HG02885 (cell line): ENCODE measurements at regions not wholly inside any gene's neighbourhood (a gene's known extent, or its start where the extent isn't known, plus 50 kb on each side); places are given as distances from the start of the nearest gene placed in this dataset.
"Not testable (repeated sequence)": the region's sequence is repeated elsewhere in the genome, so short reads cannot be mapped to it uniquely, and the experiment has no call there.

Experiments used
- ATAC-seq: cut with Tn5 transposase; IDR thresholded peaks from one replicate; pipeline ENCODE4 v1.9.1; 2021; ENCODE audit warnings: mild to moderate bottlenecking; ENCODE audit not compliant: unreplicated experiment, poor library complexity

- no peak for ATAC-seq
Measured at GRCh38 chr16:6777624-6778023, 555.0 kb upstream of the RBFOX1 start.

- ATAC-seq: no peak
Measured at GRCh38 chr16:6775712-6776111, 556.9 kb upstream of the RBFOX1 start.

DNA sequence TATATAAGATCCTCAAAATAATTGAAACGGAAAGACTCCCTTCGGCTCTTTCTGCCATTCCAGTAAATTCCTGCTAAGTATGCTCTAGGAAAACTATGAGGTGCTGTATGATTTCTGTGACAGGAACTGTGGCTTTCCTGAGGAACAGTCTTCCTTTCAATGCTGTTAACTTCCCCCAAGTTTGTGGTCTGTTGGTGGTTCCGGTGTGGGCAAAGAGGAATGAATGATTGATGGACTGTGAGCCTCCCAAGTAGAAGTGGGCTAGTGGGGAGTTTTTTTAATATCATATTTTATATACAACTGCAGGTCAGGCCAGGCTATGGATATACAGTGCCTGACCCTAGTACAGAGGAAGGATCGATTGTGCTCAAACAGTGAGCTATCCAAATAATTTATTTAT lies 560.7 kb upstream of the RBFOX1 start:
- no peak for ATAC-seq

GRCh38 chr16:6753553-6753952 lies 579.1 kb upstream of the RBFOX1 start:
- ATAC-seq: no peak

GRCh38 chr16:6751191-6751590 lies 581.5 kb upstream of the RBFOX1 start:
- no peak for ATAC-seq

DNA sequence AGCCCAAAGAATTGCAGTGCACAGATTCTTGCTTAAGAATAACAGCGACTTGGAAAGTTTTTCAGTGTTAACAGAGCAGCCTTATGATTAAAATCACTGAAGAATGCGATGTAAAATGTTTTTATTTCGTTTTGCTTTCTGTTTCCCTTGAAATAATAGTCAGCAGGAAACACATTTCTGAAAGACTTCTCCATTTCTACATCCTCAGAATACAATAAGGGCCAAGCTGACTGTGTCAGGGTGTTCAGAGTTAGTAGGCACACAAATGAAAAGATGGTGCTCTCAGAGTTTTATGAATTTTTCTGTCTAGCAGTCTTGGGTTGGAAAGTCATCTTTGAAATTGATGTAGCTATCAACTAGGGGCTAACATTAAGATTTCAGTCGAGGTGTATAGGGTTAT lies 582.9 kb upstream of the RBFOX1 start:
- ATAC-seq: no peak

- not testable (repeated sequence) for ATAC-seq
Measured at GRCh38 chr16:6736302-6736701, 596.3 kb upstream of the RBFOX1 start.

- ATAC-seq: no peak
Measured at GRCh38 chr16:6735631-6736030, 597.0 kb upstream of the RBFOX1 start.

GRCh38 chr16:6732166-6732565 lies 600.5 kb upstream of the RBFOX1 start:
- no peak for ATAC-seq

DNA sequence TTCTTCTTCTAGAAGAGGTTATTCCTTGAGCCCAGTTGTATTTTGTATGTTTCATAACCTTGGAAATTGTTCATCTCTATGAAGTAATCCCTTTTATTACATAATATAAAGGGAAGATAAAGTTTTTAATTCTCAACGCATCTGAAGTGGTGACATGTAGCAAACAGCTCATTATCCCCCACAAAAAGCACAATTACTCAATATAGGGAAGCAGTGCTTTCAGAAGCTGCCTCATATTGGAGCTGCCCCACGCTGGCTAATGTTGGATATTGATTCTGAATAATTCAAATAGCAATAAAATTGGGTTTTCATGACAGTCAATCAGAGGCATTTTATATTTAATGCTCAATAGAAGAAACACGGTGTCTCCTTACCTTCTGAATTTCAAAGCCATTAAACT lies 604.3 kb upstream of the RBFOX1 start:
- no peak for ATAC-seq

- no peak for ATAC-seq
Measured at GRCh38 chr16:6726621-6727020, 606.0 kb upstream of the RBFOX1 start.

DNA sequence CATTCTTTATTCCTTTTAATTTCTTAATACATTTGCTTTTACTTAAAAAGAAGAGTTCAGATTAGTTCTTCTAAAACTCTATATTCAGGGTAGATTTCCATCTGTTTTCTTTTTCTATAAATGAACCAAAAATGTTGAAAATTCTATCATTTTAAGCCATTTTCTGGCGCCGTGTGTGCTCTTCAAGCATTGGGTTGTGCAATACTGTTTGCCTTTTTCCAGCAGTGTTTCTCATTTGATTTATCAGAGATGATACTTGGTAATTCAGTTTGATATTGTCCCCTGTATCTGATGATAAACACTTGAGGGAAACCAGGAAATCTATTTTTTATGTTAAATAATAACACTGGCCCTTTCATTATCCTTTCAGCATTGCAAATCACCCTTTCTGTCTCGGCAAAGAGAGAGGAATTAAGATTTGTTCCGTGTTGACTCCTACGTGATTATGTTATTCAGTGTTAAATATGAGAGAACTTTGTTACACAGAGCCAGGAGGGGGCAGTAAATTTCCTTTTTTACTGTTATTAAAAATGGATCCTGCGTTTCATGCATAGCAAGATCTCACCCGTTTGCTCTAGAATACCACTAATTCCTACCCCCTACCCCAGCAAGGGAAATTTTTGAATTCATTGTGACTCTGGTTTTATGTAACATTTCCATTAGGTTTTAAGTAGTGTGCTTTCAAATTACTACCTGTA lies 606.9 kb upstream of the RBFOX1 start:
- ATAC-seq: no peak

GRCh38 chr16:6725206-6725605 lies 607.4 kb upstream of the RBFOX1 start:
- ATAC-seq: not testable (repeated sequence)

- no peak for ATAC-seq
Measured at GRCh38 chr16:6722786-6723185, 609.9 kb upstream of the RBFOX1 start.

DNA sequence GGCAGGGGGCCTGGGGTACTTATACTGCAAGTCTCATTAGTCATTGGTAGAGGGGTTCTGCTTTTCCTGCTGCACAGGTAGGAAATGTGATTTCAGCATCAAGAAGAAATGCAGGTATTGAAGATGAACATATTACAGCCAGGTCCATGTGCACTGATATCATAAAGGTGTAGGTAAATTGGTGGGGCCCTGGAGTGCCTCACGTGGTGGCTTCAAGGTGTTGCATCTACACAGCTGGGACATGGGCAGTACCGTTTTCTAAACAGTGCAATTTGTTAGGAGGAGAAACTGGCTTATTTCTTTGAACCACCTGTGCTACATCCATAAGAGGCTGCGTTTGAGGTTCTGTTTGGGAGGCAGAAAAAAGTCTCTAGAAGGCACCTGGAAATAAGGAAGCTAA lies 618.1 kb upstream of the RBFOX1 start:
- ATAC-seq: no peak

DNA sequence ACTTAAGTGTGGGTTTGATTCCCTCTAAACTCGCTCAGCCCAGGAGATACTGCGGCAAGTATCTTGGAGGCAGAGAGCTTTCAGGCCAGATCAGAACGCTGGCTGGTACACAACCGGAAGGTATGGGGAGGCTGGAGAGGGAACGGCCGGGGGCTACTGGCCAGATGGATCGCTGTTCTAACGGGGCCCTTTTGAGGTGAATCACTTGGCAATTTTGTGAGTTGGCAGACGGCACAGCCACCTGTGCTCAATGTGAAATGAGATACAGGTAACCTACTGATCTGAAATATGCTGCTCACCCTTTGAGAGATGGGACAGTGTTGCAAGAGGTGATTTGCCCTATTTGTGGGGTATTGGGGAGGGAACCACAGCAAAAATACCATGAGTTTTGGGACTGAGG lies 622.9 kb upstream of the RBFOX1 start:
- no peak for ATAC-seq

DNA sequence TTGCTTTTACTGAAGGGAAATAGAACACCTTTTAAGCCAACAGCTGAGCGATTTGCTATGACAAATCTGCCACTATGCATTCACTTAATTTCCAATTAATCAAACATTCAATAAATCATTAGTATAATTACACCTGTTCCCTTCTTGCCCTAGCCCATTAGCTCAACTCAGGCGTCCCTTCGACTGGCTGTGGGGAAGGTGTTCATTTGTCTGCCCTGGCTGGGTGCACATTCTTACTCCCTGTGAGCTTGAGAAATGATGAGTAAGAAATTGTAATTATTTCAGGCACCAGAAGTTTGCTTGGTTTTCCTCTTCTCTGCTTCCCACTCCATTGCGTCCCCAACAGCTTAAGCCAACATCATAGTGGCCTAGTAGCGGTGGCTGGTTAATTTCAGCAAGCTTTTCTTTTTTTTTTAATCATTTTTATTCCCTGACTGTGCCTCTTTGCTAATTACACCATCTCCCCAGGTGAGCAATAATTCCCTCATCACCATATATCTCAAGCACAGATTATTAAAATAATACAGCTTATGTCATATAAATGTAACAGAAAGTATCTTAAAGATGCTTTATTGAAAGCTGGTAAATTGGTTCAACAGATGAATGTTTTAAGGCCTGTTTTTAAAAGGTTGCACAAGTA lies 623.9 kb upstream of the RBFOX1 start:
- ATAC-seq: no peak

- no peak for ATAC-seq
Measured at GRCh38 chr16:6704306-6704930, 628.2 kb upstream of the RBFOX1 start.

GRCh38 chr16:6701096-6701495 lies 631.5 kb upstream of the RBFOX1 start:
- ATAC-seq: no peak

DNA sequence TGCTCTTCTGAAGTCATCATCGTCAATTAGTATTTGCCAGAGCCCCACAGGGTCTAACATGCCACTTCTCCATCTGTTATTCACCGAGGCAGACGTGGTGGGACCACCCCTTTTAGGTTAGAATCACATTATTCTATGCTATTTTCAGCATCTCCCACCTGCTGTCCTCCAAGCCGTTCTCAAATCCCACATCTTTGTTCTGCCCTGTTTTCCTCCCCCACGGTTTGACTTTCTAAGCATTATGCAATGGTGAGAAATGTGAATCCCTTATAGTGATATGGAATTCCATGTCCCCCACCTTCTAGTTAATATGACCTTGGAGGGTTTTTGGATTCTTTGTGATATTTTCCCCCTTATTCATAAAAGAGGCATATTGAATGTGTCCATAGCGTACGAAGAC lies 634.1 kb upstream of the RBFOX1 start:
- no peak for ATAC-seq

DNA sequence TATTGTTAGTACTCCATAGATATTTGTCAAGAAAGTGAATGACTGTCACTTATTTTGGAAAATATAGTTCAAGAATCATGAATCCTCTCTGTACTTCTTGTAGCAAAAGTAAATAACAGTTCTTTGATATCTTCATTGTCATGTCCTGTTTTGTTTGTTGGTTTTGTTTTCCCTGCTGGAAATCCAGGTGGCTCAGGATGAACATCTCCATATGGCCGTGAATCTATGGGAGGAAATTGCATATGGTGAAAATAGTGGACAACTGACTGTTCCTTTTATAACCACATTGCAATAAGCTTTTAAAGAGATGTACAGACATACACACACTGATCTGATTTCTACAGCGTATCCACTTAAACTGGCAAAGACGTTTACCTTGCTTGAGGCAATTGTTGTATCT lies 637.0 kb upstream of the RBFOX1 start:
- ATAC-seq: no peak

DNA sequence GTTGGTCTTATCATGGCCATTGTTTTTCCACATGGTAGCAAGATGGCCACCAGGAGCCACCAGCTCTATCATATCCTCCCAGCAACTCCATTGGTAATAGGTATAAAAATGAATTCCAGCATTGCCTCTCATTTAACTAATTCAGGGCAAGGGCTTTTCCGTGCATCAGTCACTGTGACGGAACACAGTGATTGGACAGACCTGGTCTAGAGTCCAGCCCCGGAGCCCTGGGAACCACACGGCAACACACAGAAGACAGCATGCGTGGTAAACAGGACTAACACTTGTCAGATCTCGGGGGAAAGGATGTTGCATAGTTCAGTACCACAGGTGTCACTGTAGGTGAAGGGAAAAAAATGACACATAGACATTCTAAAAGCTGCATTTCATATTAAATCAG lies 638.0 kb upstream of the RBFOX1 start:
- ATAC-seq: no peak
